ENCODE measurements at regions not wholly inside any gene's neighbourhood (a gene's known extent, or its start where the extent isn't known, plus 50 kb on each side); places are given as distances from the start of the nearest gene placed in this dataset.
"Not testable (repeated sequence)": the region's sequence is repeated elsewhere in the genome, so short reads cannot be mapped to it uniquely, and the experiment has no call there.

DNA sequence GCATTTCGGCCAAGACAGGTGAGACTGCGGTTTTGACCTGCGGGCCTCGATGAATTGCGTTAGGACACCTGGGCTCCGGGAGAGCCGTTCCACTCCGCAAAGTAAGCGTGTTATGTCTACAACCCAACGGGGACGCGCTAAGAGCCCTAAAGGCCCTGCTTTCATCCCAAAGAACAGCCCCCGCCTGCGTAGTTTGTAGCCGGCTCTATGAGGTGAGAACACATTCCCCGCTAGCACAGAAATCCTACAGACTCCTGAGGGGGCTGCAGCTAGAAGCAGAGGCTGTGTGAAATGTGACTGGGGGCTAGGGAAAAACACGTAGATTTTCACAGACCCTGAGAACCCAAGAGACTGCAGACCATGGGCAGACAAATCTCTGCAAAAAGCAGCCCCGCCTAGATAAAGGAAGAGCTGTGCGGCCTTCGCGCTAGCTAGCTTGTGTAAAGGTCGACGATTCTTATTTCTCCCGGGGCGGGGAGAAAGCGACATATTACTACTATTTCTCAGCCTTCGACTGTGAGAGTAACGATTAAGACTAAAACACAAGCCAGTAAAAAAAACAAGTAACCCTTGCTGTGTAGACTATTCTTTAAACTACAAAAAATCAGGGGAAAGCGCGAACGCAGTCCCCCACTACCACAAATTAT lies 242.9 kb downstream of the FAM72C start:
- peak; percentile 92 for ATAC-seq (ENCODE audit: insufficient read depth, low FRiP score)
- H3K9ac ChIP-seq (ENCODE audit: insufficient read depth in 1 of 2, low read length in 2 of 2); H3K27ac ChIP-seq (ENCODE audit: low read depth in 1 of 2, low read length in 1 of 2); H3K4me1 ChIP-seq (ENCODE audit: control insufficient read depth in 5 of 5, insufficient read depth in 5 of 5, low read length in 5 of 5); H3K27me3 ChIP-seq (ENCODE audit: control insufficient read depth in 3 of 3, insufficient read depth in 3 of 3, low read length in 2 of 3); H3K36me3 ChIP-seq (ENCODE audit: control insufficient read depth in 4 of 4, insufficient read depth in 4 of 4, low read length in 4 of 4); H3K9me3 ChIP-seq (ENCODE audit: control insufficient read depth in 4 of 4, insufficient read depth in 3 of 4, low read length in 3 of 4); H3K4me3 ChIP-seq; DNase-seq: not testable (repeated sequence)
- 2 to 3% methylated on average over 7 of the region's 31 CpGs for WGBS, 2 donors

DNA sequence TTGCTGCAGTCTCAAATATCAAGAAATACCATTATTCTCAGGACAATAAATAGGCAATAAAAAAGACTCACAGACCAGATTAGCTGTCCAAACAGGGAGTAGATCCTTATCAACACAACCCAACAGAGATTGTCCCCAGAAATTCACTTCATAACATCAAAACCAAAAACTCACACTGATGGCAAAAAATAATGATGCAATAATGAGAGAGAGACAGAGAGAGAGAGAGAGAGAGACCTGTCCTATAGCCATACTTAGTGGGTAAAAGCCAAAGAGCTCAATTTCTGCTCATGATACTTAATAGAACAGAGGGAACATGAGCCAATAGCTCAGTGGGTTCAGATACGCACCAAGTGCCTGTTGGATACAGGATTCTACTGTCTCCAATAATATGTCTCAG lies 244.5 kb downstream of the FAM72C start:
- ATAC-seq (ENCODE audit: insufficient read depth, low FRiP score) (no peak), DNase-seq (no peak)
- Histone ChIP-seq H3K9me3 (ENCODE audit: control insufficient read depth in 4 of 4, insufficient read depth in 3 of 4, low read length in 3 of 4) (peaks cover 0 to 4% (median 0%) of the 10 kb centered on the region in 4 donors), H3K36me3 (ENCODE audit: control insufficient read depth in 4 of 4, insufficient read depth in 4 of 4, low read length in 4 of 4) (no peaks in the 10 kb centered on the region), H3K9ac (ENCODE audit: insufficient read depth in 1 of 2, low read length in 2 of 2) (no peak overlapping the region), H3K4me1 (ENCODE audit: control insufficient read depth in 5 of 5, insufficient read depth in 5 of 5, low read length in 5 of 5) (no peaks in the 10 kb centered on the region), H3K27ac (ENCODE audit: low read depth in 1 of 2, low read length in 1 of 2) (no peak overlapping the region), H3K27me3 (ENCODE audit: control insufficient read depth in 3 of 3, insufficient read depth in 3 of 3, low read length in 2 of 3) (peaks cover 0 to 7% (median 0%) of the 10 kb centered on the region in 3 donors), H3K4me3 (no peak overlapping the region)
- TF ChIP-seq, protein P1, sequence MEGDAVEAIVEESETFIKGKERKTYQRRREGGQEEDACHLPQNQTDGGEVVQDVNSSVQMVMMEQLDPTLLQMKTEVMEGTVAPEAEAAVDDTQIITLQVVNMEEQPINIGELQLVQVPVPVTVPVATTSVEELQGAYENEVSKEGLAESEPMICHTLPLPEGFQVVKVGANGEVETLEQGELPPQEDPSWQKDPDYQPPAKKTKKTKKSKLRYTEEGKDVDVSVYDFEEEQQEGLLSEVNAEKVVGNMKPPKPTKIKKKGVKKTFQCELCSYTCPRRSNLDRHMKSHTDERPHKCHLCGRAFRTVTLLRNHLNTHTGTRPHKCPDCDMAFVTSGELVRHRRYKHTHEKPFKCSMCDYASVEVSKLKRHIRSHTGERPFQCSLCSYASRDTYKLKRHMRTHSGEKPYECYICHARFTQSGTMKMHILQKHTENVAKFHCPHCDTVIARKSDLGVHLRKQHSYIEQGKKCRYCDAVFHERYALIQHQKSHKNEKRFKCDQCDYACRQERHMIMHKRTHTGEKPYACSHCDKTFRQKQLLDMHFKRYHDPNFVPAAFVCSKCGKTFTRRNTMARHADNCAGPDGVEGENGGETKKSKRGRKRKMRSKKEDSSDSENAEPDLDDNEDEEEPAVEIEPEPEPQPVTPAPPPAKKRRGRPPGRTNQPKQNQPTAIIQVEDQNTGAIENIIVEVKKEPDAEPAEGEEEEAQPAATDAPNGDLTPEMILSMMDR (IDR thresholded peaks at IDR 0.05; ENCODE audit: control extremely low read depth, extremely low read depth), result no peak
- WGBS, 2 donors, result 93 to 100% methylated on average over 1 of the region's 1 CpG

DNA sequence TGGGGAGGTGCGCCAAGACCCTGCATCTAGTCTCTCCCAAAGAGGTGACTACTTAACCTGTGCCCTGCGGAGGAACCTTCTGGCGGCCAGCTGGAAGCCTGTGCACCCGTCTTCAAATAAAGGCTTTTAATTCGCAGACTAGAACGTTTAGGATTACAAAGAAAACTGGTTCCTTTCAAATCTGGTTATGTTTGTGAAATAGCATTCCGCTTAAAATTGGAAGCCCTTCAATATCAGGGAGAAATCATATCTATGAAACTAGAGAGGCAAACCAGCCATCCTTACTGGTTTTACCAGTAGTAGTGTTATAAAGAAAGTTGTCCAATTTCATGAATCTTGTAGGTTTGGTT lies 250.8 kb downstream of the FAM72C start:
- Histone ChIP-seq H3K27me3 (ENCODE audit: control insufficient read depth in 3 of 3, insufficient read depth in 3 of 3, low read length in 2 of 3) (peaks cover 0 to 12% (median 2%) of the 10 kb centered on the region in 3 donors), H3K36me3 (ENCODE audit: control insufficient read depth in 4 of 4, insufficient read depth in 4 of 4, low read length in 4 of 4) (no peaks in the 10 kb centered on the region), H3K4me3 (no peak overlapping the region), H3K27ac (ENCODE audit: low read depth in 1 of 2, low read length in 1 of 2) (no peak overlapping the region), H3K9me3 (ENCODE audit: control insufficient read depth in 4 of 4, insufficient read depth in 3 of 4, low read length in 3 of 4) (peaks cover 0 to 8% (median 0%) of the 10 kb centered on the region in 4 donors), H3K4me1 (ENCODE audit: control insufficient read depth in 5 of 5, insufficient read depth in 5 of 5, low read length in 5 of 5) (peaks cover 0 to 5% (median 0%) of the 10 kb centered on the region in 5 donors), H3K9ac (ENCODE audit: insufficient read depth in 1 of 2, low read length in 2 of 2) (no peak overlapping the region)
- DNase-seq, result no peak
- TF ChIP-seq, protein P1 (IDR thresholded peaks at IDR 0.05; ENCODE audit: control extremely low read depth, extremely low read depth), result no peak
- WGBS, 2 donors, result 24 to 30% methylated on average over 7 of the region's 7 CpGs
- no peak for ATAC-seq (ENCODE audit: insufficient read depth, low FRiP score)

DNA sequence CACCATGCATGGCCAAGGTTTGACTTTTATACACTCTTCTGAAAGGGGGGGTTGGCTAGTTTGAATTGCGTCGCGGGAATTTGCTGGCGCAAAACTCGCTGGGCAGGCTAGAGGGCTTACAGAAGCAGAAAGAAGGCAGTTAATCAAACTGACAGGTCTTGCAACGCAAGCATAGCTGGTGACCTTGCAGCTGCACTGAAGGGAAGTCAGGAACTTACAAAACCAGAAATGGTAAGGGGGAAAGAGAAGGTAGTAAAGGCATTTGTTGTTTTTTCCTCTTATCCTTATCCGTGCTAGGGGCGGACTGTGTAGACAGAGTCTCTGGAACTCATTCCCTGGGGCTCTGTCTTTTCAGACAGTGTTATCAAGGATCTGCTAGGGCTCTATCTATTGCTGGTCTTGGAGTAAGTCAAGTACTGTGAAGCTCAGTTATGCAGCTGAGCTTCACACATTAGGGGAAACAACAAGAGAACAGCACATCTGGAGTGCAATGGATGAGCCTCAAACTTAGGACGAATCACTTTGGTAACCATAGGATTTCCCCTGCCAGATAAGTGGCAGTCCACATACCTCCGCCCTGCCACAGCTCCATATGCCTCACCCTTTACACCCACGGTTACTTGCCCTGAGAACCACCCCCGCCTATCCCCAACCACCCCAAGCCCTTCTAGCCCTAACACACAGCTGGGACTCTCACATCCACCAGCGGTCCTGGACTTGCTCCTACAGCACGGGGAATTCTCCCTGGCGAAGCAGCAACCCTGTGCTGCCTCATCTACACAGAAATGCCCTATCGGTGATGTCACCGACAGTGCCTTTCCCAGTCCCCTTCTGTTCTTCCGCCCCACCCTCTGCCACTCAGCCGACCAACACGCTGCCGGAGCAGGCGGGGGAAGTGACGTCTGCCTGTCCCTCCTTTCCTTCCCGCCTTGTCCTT lies 251.4 kb downstream of the FAM72C start:
- ATAC-seq (ENCODE audit: insufficient read depth, low FRiP score) (peak; percentile 58), DNase-seq (peak; percentile 15 to 72 (median 31))
- TF ChIP-seq, protein P1 (IDR thresholded peaks at IDR 0.05; ENCODE audit: control extremely low read depth, extremely low read depth), result no peak
- peaks cover 0 to 8% (median 0%) of the 10 kb centered on the region in 4 donors for H3K9me3 ChIP-seq (ENCODE audit: control insufficient read depth in 4 of 4, insufficient read depth in 3 of 4, low read length in 3 of 4)
- H3K4me1 ChIP-seq (ENCODE audit: control insufficient read depth in 5 of 5, insufficient read depth in 5 of 5, low read length in 5 of 5), result peaks cover 0 to 5% (median 0%) of the 10 kb centered on the region in 5 donors
- H3K36me3 ChIP-seq (ENCODE audit: control insufficient read depth in 4 of 4, insufficient read depth in 4 of 4, low read length in 4 of 4), result no peaks in the 10 kb centered on the region
- no peak overlapping the region for H3K27ac ChIP-seq (ENCODE audit: low read depth in 1 of 2, low read length in 1 of 2)
- no peak overlapping the region for H3K4me3 ChIP-seq
- peaks cover 0 to 12% (median 2%) of the 10 kb centered on the region in 3 donors for H3K27me3 ChIP-seq (ENCODE audit: control insufficient read depth in 3 of 3, insufficient read depth in 3 of 3, low read length in 2 of 3)
- no peak overlapping the region for H3K9ac ChIP-seq (ENCODE audit: insufficient read depth in 1 of 2, low read length in 2 of 2)
- 8 to 13% methylated on average over 24 of the region's 24 CpGs for WGBS, 2 donors

All from lung (tissue), 11 donors.